ENCODE measurements at regions not wholly inside any gene's neighbourhood (a gene's known extent, or its start where the extent isn't known, plus 50 kb on each side); places are given as distances from the start of the nearest gene placed in this dataset.

DNA sequence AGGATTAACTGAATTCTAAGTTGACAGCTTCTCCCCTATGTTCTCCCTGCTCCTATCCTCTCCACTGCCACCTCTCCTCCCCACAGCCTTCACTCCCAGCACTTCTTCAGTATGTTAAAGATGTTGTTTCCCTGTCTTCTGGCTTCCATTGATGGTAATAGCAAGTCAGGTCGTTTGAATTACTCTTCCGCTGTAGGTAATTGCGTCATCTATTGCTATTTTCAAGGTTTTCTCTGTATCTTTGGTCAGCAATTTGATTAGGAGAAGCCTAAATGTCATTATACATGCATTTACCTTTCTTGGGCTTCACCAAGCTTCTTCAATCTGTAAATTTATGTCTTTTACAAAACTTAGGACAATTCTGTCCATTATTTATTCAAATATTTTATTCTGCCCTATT is 377.3 kb upstream of the KLF12 start:
- TF ChIP-seq, protein P1, sequence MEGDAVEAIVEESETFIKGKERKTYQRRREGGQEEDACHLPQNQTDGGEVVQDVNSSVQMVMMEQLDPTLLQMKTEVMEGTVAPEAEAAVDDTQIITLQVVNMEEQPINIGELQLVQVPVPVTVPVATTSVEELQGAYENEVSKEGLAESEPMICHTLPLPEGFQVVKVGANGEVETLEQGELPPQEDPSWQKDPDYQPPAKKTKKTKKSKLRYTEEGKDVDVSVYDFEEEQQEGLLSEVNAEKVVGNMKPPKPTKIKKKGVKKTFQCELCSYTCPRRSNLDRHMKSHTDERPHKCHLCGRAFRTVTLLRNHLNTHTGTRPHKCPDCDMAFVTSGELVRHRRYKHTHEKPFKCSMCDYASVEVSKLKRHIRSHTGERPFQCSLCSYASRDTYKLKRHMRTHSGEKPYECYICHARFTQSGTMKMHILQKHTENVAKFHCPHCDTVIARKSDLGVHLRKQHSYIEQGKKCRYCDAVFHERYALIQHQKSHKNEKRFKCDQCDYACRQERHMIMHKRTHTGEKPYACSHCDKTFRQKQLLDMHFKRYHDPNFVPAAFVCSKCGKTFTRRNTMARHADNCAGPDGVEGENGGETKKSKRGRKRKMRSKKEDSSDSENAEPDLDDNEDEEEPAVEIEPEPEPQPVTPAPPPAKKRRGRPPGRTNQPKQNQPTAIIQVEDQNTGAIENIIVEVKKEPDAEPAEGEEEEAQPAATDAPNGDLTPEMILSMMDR (IDR thresholded peaks at IDR 0.05; ENCODE audit: insufficient read depth, low read length): no peak
- H3K4me3 ChIP-seq (ENCODE audit: low read depth, low read length): no peak overlapping the region
- DNase-seq (ENCODE audit: low read depth): no peak

DNA sequence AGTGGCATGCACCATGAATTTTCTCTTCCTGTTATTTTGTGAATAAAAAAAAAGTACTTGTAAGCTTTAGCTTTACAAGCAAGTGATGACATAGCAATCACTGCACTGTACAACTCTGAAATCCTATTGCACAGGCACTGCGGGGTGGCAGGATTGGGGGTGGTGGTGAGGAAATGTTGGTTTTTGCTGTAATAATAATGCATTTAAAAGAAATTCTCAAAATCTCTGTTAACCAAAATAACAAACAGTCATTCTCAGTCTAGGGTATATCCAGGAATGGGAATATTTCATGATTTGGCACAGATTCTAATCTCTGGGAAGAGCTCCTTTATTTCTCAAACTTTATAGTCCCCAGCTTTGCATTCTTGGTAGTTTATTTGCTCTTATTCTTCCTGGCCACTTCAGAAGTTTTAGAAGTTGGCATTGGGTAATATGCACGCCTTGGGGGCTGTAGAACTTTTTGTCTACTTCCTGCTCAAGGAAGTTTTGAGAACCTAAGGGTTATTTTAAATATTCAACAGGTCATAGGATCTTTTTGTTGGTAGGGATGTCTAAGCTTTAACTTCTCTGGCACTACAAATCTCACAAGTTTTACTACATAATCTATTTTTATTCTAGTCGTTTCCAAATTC is 353.0 kb upstream of the KLF12 start:
- no peak overlapping the region for H3K4me3 ChIP-seq (ENCODE audit: low read depth, low read length)
- no peak for DNase-seq (ENCODE audit: low read depth)
- TF ChIP-seq, protein P1 (IDR thresholded peaks at IDR 0.05; ENCODE audit: insufficient read depth, low read length): no peak

DNA sequence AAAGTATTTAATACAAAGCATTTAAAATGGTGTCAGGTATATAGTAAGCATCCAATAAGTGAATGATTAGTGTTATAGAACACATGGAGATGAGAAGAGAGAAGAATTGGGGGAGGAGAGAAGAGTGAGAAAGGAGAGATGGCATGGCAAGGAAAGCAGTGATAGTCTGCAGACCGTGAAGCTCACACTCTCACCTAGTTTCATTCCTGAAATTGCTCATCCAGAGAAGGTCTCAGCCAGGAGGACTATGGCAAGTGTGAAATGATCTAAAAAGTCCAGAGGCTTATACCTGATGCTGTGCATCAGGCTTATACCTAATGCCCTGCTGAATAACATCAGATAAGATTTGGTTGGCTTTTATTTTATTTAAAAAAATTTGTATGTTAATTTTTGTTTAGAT is 351.6 kb upstream of the KLF12 start:
- no peak overlapping the region for H3K4me3 ChIP-seq (ENCODE audit: low read depth, low read length)
- TF ChIP-seq, protein P1 (IDR thresholded peaks at IDR 0.05; ENCODE audit: insufficient read depth, low read length): no peak
- DNase-seq (ENCODE audit: low read depth): no peak

DNA sequence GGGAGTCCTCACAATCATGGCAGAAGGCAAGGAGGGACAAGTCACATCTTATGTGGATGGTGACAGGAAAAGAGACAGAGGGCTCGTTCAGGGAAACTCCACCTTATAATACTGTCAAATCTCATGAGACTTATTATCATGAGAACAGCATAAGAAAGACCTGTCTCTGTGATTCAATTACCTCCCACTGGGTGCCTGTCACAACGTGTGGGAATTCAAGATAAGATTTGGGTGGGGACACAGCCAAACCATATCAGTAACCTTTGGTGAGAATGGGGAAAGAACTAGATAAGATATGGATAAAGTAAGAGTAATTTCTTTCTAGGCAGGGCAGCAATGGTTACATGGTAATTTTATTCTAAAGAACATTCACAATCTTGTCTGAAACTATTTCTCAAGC is 344.9 kb upstream of the KLF12 start:
- H3K4me3 ChIP-seq (ENCODE audit: low read depth, low read length): no peak overlapping the region
- TF ChIP-seq, protein P1 (IDR thresholded peaks at IDR 0.05; ENCODE audit: insufficient read depth, low read length): no peak
- DNase-seq (ENCODE audit: low read depth): no peak

DNA sequence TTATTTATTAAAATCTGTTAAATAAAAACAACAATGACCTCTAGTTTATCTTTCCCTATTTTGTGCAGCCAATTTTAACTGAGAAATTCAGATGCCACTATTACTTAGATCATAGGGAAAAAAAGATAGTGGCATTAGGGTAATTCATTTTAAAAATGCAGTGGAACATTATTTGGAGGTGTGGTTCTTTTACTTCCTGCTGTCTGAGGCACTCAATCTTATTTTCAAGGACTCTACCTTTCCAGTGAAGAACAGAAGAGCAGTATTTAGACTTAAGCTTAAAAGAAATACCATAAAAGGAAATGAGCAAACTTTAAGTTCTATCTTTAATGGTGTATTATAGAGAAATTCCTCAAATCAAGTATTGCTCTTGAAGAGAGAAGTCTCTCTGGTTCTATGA is 342.6 kb upstream of the KLF12 start:
- TF ChIP-seq, protein P1 (IDR thresholded peaks at IDR 0.05; ENCODE audit: insufficient read depth, low read length): no peak
- no peak for DNase-seq (ENCODE audit: low read depth)

DNA sequence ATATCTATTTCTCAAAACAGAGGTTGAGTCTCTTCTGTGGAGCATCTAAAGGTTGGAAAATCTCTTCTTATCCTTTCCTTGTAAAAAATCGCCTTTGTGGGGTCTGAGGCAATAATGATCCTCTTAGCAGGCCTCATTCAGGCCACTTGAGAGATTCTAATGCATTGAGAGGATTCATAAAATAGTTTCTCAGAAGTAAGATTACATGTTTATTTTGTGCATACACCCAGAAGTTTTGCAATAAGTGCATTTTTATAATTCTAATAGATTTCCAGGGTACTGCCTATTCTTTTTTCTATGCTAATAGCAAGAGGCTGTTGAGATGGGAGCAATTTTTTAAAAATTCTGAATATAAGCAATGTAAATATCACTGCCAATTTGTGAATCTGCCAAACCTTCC is 342.2 kb upstream of the KLF12 start:
- no peak overlapping the region for H3K4me3 ChIP-seq (ENCODE audit: low read depth, low read length)
- DNase-seq (ENCODE audit: low read depth): no peak
- TF ChIP-seq, protein P1 (IDR thresholded peaks at IDR 0.05; ENCODE audit: insufficient read depth, low read length): no peak

More for the DNA sequence above, 342.6 kb upstream of the KLF12 start:
- H3K4me3 ChIP-seq (ENCODE audit: low read depth, low read length): no peak overlapping the region

DNA sequence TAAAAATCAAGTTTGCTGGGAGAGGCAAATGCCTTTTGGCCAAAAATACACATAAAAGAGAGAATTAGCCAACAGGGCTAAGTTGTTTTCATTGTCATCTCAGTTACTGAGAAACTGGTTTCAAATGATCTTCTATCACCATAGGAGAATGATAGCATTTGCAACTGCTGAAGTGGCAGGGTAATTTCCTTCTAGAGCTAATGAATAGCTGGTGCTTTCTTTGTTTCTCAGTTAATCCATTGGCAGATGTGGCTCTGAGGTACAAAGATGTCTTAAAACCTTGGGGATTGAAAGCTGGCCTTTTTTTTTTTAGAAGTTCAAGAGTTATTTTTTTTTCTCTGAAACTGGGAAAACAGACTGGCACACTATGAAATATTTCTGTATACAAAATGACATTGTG is 332.7 kb upstream of the KLF12 start:
- H3K4me3 ChIP-seq (ENCODE audit: low read depth, low read length): no peak overlapping the region
- TF ChIP-seq, protein P1 (IDR thresholded peaks at IDR 0.05; ENCODE audit: insufficient read depth, low read length): no peak
- no peak for DNase-seq (ENCODE audit: low read depth)
